ENCODE measurements at regions not wholly inside any gene's neighbourhood (a gene's known extent, or its start where the extent isn't known, plus 50 kb on each side); places are given as distances from the start of the nearest gene placed in this dataset.

DNA sequence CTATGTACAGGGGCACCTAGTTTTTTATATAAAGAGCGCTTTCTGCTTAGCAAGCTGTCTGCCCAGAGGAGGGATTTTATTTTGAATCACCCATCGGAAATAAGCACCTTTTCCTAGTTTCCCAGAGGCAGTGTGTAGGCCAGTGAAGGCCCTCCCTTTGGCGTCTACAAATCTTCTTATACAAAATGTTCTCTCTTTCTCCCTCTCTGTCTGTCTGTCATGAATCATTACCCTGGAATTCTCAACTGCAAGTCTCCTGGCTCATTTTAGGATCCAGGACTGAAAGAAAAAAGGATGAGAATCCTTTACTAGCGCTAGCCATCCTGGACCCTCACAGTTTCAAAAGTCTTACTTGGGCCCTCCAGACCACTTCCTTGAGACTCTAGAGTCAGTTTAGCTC, 728.1 kb downstream of the OTOL1 start:
- no peak for TF ChIP-seq POLR2A (IDR thresholded peaks at IDR 0.05)
- TF ChIP-seq, protein P1, sequence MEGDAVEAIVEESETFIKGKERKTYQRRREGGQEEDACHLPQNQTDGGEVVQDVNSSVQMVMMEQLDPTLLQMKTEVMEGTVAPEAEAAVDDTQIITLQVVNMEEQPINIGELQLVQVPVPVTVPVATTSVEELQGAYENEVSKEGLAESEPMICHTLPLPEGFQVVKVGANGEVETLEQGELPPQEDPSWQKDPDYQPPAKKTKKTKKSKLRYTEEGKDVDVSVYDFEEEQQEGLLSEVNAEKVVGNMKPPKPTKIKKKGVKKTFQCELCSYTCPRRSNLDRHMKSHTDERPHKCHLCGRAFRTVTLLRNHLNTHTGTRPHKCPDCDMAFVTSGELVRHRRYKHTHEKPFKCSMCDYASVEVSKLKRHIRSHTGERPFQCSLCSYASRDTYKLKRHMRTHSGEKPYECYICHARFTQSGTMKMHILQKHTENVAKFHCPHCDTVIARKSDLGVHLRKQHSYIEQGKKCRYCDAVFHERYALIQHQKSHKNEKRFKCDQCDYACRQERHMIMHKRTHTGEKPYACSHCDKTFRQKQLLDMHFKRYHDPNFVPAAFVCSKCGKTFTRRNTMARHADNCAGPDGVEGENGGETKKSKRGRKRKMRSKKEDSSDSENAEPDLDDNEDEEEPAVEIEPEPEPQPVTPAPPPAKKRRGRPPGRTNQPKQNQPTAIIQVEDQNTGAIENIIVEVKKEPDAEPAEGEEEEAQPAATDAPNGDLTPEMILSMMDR (IDR thresholded peaks at IDR 0.05) = no peak
